IMR-90 (cell line): ENCODE measurements at regions not wholly inside any gene's neighbourhood (a gene's known extent, or its start where the extent isn't known, plus 50 kb on each side); places are given as distances from the start of the nearest gene placed in this dataset.

ENCODE experiments used
- ATAC-seq: fragments of 200-7000 bp; cut with Tn5 transposase; 2 replicates; pipeline ENCODE4 v1.9.1; 2020; ENCODE audit warnings: low read depth, mild to moderate bottlenecking, moderate library complexity
- BruUV-seq: library from RNA; stranded (reverse); fragments of 400-500 nt; replicated peaks from 2 replicates; lab custom pipeline; 2021; lab: Mats Ljungman, UMichigan
- CTCF ChIA-PET: fragments of 300-600 bp; formaldehyde crosslinking; extraction: SDS; loops from one replicate; lab custom pipeline; 2021; ENCODE audit warnings: antibody characterized with exemption; lab: Yijun Ruan, JAX
- POLR2A ChIA-PET: fragments of 300-600 bp; sonication (Branson Sonifier 250); formaldehyde crosslinking; loops from one replicate; lab custom pipeline; 2022; ENCODE audit warnings: antibody characterized with exemption; ENCODE audit not compliant: unreplicated experiment; lab: Charles Lee
- DNase-seq: peaks from one replicate; pipeline ENCODE4 v3.0.0; 2013
- H2AFZ ChIP-seq: replicated peaks from 2 replicates; pipeline ENCODE3; 2013; ENCODE audit warnings: low read length, mild to moderate bottlenecking; ENCODE audit not compliant: poor library complexity
- H2AK5ac ChIP-seq: 2 replicates; pipeline ENCODE4 v1.6.1; 2013; ENCODE audit warnings: low read depth, low read length, inconsistent platforms
- H2AK9ac ChIP-seq: replicated peaks from 2 replicates; pipeline ENCODE3; 2013; ENCODE audit warnings: mild to moderate bottlenecking, low read depth, low read length, moderate library complexity; ENCODE audit not compliant: poor library complexity
- H2BK120ac ChIP-seq: 2 replicates; pipeline ENCODE4 v1.6.1; 2013; ENCODE audit warnings: low read depth, low read length, inconsistent platforms
- H2BK15ac ChIP-seq: 3 replicates; pipeline ENCODE4 v1.6.1; 2013; ENCODE audit warnings: low read depth, low read length, inconsistent platforms
- H2BK20ac ChIP-seq: 2 replicates; pipeline ENCODE4 v1.6.1; 2013; ENCODE audit warnings: low read depth, mild to moderate bottlenecking, inconsistent platforms, low read length, moderate library complexity
- H2BK5ac ChIP-seq: 2 replicates; pipeline ENCODE4 v1.6.1; 2013; ENCODE audit warnings: mild to moderate bottlenecking, low read depth, low read length, inconsistent platforms; ENCODE audit not compliant: poor library complexity, severe bottlenecking
- H3K14ac ChIP-seq: replicated peaks from 2 replicates; pipeline ENCODE4 v1.6.1; 2013; ENCODE audit warnings: low read depth, low read length, inconsistent platforms
- H3K18ac ChIP-seq: 2 replicates; pipeline ENCODE4 v1.6.1; 2013; ENCODE audit warnings: low read depth, low read length, control low read depth
- H3K23ac ChIP-seq: 2 replicates; pipeline ENCODE4 v1.6.1; 2013; ENCODE audit warnings: low read depth, low read length, inconsistent platforms
- H3K27ac ChIP-seq: 2 replicates; pipeline ENCODE4 v1.5.1; 2013; ENCODE audit warnings: mild to moderate bottlenecking, control low read depth, low read length; ENCODE audit not compliant: insufficient read depth
- H3K27me3 ChIP-seq: 2 replicates; pipeline ENCODE4 v1.6.1; 2013; ENCODE audit warnings: low read length; ENCODE audit not compliant: control insufficient read depth, insufficient read depth
- H3K36me3 ChIP-seq: 2 replicates; pipeline ENCODE4 v1.6.1; 2013; ENCODE audit warnings: low read length, mixed read lengths; ENCODE audit not compliant: control insufficient read depth, insufficient read depth
- H3K4ac ChIP-seq: 2 replicates; pipeline ENCODE4 v1.6.1; 2013; ENCODE audit warnings: low read depth, low read length, inconsistent platforms
- H3K4me1 ChIP-seq: 2 replicates; pipeline ENCODE4 v1.6.1; 2013; ENCODE audit warnings: low read length, mixed read lengths; ENCODE audit not compliant: control insufficient read depth, insufficient read depth
- H3K4me2 ChIP-seq: 2 replicates; pipeline ENCODE4 v1.6.1; 2013; ENCODE audit warnings: low read depth, mild to moderate bottlenecking, control low read depth, low read length, moderate library complexity
- H3K4me3 ChIP-seq: 2 replicates; pipeline ENCODE4 v1.5.1; 2013; ENCODE audit warnings: low read depth, mild to moderate bottlenecking, control low read depth, low read length, moderate library complexity; ENCODE audit not compliant: insufficient read depth
- H3K56ac ChIP-seq: 2 replicates; pipeline ENCODE4 v1.6.1; 2013; ENCODE audit warnings: low read length, inconsistent platforms; ENCODE audit not compliant: insufficient read depth; ENCODE audit errors: extremely low read depth
- H3K79me1 ChIP-seq, 2 experiments: 2 replicates each; pipeline ENCODE4 v1.6.1; 2013; ENCODE audit warnings: low read length in 2 of 2, inconsistent platforms in 1 of 2, low read depth in 1 of 2
- H3K9ac ChIP-seq: 2 replicates; pipeline ENCODE4 v1.6.1; 2013; ENCODE audit warnings: low read depth, low read length, control low read depth
- H3K9me1 ChIP-seq: 2 replicates; pipeline ENCODE4 v1.6.1; 2013; ENCODE audit warnings: low read length, inconsistent platforms; ENCODE audit not compliant: insufficient read depth
- H3K9me3 ChIP-seq: 2 replicates; pipeline ENCODE4 v1.6.1; 2013; ENCODE audit warnings: low read length; ENCODE audit not compliant: control insufficient read depth, insufficient read depth
- H4K20me1 ChIP-seq: 2 replicates; pipeline ENCODE4 v1.6.1; 2013; ENCODE audit warnings: low read length, inconsistent platforms; ENCODE audit not compliant: insufficient read depth
- H4K5ac ChIP-seq: 2 replicates; pipeline ENCODE4 v1.6.1; 2013; ENCODE audit warnings: mild to moderate bottlenecking, low read depth, low read length, control low read depth
- H4K8ac ChIP-seq, 2 experiments: 2 replicates each; pipeline ENCODE4 v1.6.1; 2013; ENCODE audit warnings: low read depth in 2 of 2, low read length in 2 of 2, control low read depth in 1 of 2, inconsistent platforms in 1 of 2
- H4K91ac ChIP-seq: 2 replicates; pipeline ENCODE4 v1.6.1; 2013; ENCODE audit warnings: low read depth, low read length, inconsistent platforms; ENCODE audit not compliant: insufficient read depth
- CTCF ChIP-seq: conservative IDR thresholded peaks from 2 replicates; pipeline ENCODE4 v1.5.1; 2012; ENCODE audit warnings: mild to moderate bottlenecking, low read depth, low read length, improper control_type of control experiment
- FOS ChIP-seq: fragments of 150-350 bp; IDR thresholded peaks from 2 replicates; pipeline ENCODE4 v1.6.1; 2016; ENCODE audit warnings: low read depth, low read length
- MAFK ChIP-seq: IDR thresholded peaks from 2 replicates; pipeline ENCODE4 v1.6.1; 2012; ENCODE audit warnings: low read depth, low read length, improper control_type of control experiment
- MAZ ChIP-seq: IDR thresholded peaks from 2 replicates; pipeline ENCODE4 v1.6.1; 2012; ENCODE audit warnings: low read depth, mild to moderate bottlenecking, low read length, improper control_type of control experiment, moderate library complexity, borderline replicate concordance
- MXI1 ChIP-seq: IDR thresholded peaks from 2 replicates; pipeline ENCODE4 v1.6.1; 2012; ENCODE audit warnings: low read depth, mild to moderate bottlenecking, low read length, moderate library complexity, borderline replicate concordance
- NFE2L2 ChIP-seq: fragments of 150-350 bp; IDR thresholded peaks from 2 replicates; pipeline ENCODE4 v1.6.1; 2016; ENCODE audit warnings: low read depth, mild to moderate bottlenecking, low read length
- POLR2A ChIP-seq: IDR thresholded peaks from 2 replicates; pipeline ENCODE4 v1.6.1; 2012; ENCODE audit warnings: mild to moderate bottlenecking, low read depth, low read length
- RAD21 ChIP-seq: IDR thresholded peaks from 2 replicates; pipeline ENCODE4 v1.6.1; 2012; ENCODE audit warnings: low read length, improper control_type of control experiment
- RFX5 ChIP-seq: IDR thresholded peaks from 2 replicates; pipeline ENCODE4 v1.8.0; 2012; ENCODE audit warnings: low read depth, mild to moderate bottlenecking, low read length, moderate library complexity
- USF2 ChIP-seq: fragments of 150-350 bp; IDR thresholded peaks from 2 replicates; pipeline ENCODE4 v1.6.1; 2017; ENCODE audit warnings: mild to moderate bottlenecking, antibody characterized with exemption, low read length, low read depth
- WGBS, 2 experiments: methylation state at CpG; one replicate each; pipeline versions ENCODE4 v1.1.5 to v1.1.7; 2013; ENCODE audit warnings: missing lambda C conversion rate in 2 of 2; ENCODE audit not compliant: insufficient read length in 1 of 2; ENCODE audit errors: extremely low coverage in 2 of 2; 5-methylcytosine and 5-hydroxymethylcytosine counted together
- dilution Hi-C: fragments of 300-500 bp; cut with HindIII; formaldehyde crosslinking; loops from one replicate; pipeline ENCODE4 v1.14.3; 2018; ENCODE audit warnings: low sequenced_read_pairs; ENCODE audit not compliant: unreplicated experiment
- in situ Hi-C: fragments of 300-500 bp; cut with MboI; formaldehyde crosslinking; loops from 3 replicates; pipeline ENCODE4 v1.14.3; 2019; ENCODE audit warnings: low sequenced_read_pairs, inconsistent platforms, mixed read lengths
- intact Hi-C: fragments of 100-400 bp; cut with micrococcal nuclease; formaldehyde crosslinking; loops from 2 replicates; pipeline ENCODE4 v1.10.0; 2022

DNA sequence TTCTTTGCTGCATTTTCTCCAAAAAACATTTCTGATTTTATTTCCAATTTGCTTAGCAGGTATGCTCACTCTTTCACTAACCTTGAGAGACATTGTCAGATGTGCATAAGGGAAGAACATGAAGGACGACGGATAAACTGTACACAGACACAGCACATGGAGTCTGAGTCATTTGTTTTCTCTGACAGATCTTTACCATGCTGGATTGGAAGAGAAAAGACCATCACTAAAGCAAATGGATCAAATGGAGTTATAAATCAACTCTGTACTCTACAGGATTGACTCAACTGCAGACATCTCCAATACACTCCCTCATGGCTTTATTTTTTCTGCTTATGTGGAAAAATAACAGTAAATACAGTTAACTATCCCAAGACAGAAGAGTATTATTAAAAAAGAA, 90.2 kb upstream of the CTSC start:
- Histone ChIP-seq H3K9me1 (peaks cover 3% of the 10 kb centered on the region; the same call in 1 of the 2 replicates), H3K18ac (no peak overlapping the region), H3K4me2 (no peak overlapping the region), H3K9me3 (no peaks in the 10 kb centered on the region), H2BK20ac (no peak overlapping the region), H3K14ac (no peak overlapping the region), H2BK15ac (no peak overlapping the region), H2AFZ (no peak overlapping the region), H4K8ac (no peak overlapping the region), H4K20me1 (no peaks in the 10 kb centered on the region), H3K4me3 (no peak overlapping the region), H3K56ac (no peak overlapping the region), H3K4ac (no peak overlapping the region), H2BK5ac (no peak overlapping the region), H2AK9ac (no peak overlapping the region), H3K9ac (no peak overlapping the region), H2BK120ac (no peak overlapping the region), H2AK5ac (no peak overlapping the region), H3K79me1 (no peaks in the 10 kb centered on the region), H4K5ac (no peak overlapping the region), H4K91ac (no peak overlapping the region), H3K27me3 (no peaks in the 10 kb centered on the region), H3K23ac (no peak overlapping the region), H3K4me1 (no peaks in the 10 kb centered on the region), H3K27ac (no peak overlapping the region), H3K36me3 (no peaks in the 10 kb centered on the region)
- POLR2A ChIA-PET, result no interaction called here
- DNase-seq (no peak), ATAC-seq (no peak)
- no CpG with 5 or more reads among the region's 2 CpGs for WGBS, 2 experiments
- intact Hi-C loops, result no loop called here
- CTCF ChIA-PET, result no interaction called here
- TF ChIP-seq USF2, result no peak
- TF ChIP-seq MAFK, result no peak
- TF ChIP-seq MXI1, result no peak
- no peak for TF ChIP-seq FOS
- no peak for TF ChIP-seq RAD21
- TF ChIP-seq CTCF, result no peak
- no peak for TF ChIP-seq NFE2L2
- no peak for TF ChIP-seq RFX5
- TF ChIP-seq MAZ, result no peak
- no peak for TF ChIP-seq POLR2A
- in situ Hi-C loops, result no loop called here
- no TSS peak for BruUV-seq
- dilution Hi-C loops, result no loop called here
